HepG2 (cell line): ENCODE measurements at regions not wholly inside any gene's neighbourhood (a gene's known extent, or its start where the extent isn't known, plus 50 kb on each side); places are given as distances from the start of the nearest gene placed in this dataset.
A peak's percentile ranks its signal among the peaks of the same experiment; 100 is the strongest.

Source experiments
- ARID3A ChIP-seq: IDR thresholded peaks from 2 replicates; pipeline ENCODE4 v1.6.1; 2012; ENCODE audit warnings: low read depth, low read length, improper control_type of control experiment
- ASH2L ChIP-seq: fragments of 300-600, 200-600 bp; sonication (generic); IDR thresholded peaks from 2 replicates; pipeline ENCODE4 v1.7.0; 2017; ENCODE audit warnings: low read depth, mild to moderate bottlenecking, moderate library complexity, mixed read lengths, low read length; ENCODE audit not compliant: insufficient read length
- CBX1 ChIP-seq: IDR thresholded peaks from one replicate; pipeline ENCODE4 v1.6.1; 2016; ENCODE audit warnings: antibody characterized with exemption, low read depth
- DMAP1 ChIP-seq: IDR thresholded peaks from 2 replicates; pipeline ENCODE4 v1.6.1; 2016
- FOSL2 ChIP-seq: sonication (generic); formaldehyde crosslinking; IDR thresholded peaks from 2 replicates; pipeline ENCODE4 v1.4.0; 2020; ENCODE audit warnings: missing genetic modification reagents
- HHEX ChIP-seq: IDR thresholded peaks from 2 replicates; pipeline ENCODE4 v1.6.1; 2016; ENCODE audit warnings: control low read depth
- HOXA7 ChIP-seq: sonication (generic); formaldehyde crosslinking; IDR thresholded peaks from 2 replicates; pipeline ENCODE4 v1.8.1; 2022; ENCODE audit warnings: mild to moderate bottlenecking, missing genetic modification reagents, moderate library complexity
- MBNL3 ChIP-seq: fragments of 250-450 bp; sonication (Bioruptor Pico); conservative IDR thresholded peaks from 2 replicates; pipeline ENCODE4 v1.8.0; 2022; ENCODE audit warnings: mild to moderate bottlenecking, inconsistent platforms
- PREB ChIP-seq: sonication (generic); formaldehyde crosslinking; IDR thresholded peaks from 2 replicates; pipeline ENCODE4 v1.4.0; 2020; ENCODE audit warnings: missing genetic modification reagents
- PRMT3 ChIP-seq: sonication (generic); formaldehyde crosslinking; IDR thresholded peaks from 2 replicates; pipeline ENCODE4 v1.8.1; 2022; ENCODE audit warnings: low read depth, mild to moderate bottlenecking, moderate library complexity, missing genetic modification reagents, borderline replicate concordance
- RFX1 ChIP-seq: fragments of 450-650 bp; IDR thresholded peaks from 2 replicates; pipeline ENCODE4 v1.6.1; 2017
- SMAD3 ChIP-seq: sonication (generic); formaldehyde crosslinking; IDR thresholded peaks from 2 replicates; pipeline ENCODE4 v1.4.0; 2020; ENCODE audit warnings: missing genetic modification reagents
- ZBTB14 ChIP-seq: sonication (generic); formaldehyde crosslinking; IDR thresholded peaks from 2 replicates; pipeline ENCODE4 v1.4.0; 2020; ENCODE audit warnings: missing genetic modification reagents
- ZNF224 ChIP-seq: sonication (generic); formaldehyde crosslinking; IDR thresholded peaks from 2 replicates; pipeline ENCODE4 v1.5.0; 2020; ENCODE audit warnings: mild to moderate bottlenecking, missing genetic modification reagents
- ZNF292 ChIP-seq: sonication (generic); formaldehyde crosslinking; IDR thresholded peaks from 2 replicates; pipeline ENCODE4 v1.8.1; 2022; ENCODE audit warnings: mild to moderate bottlenecking, low read depth, missing genetic modification reagents, borderline replicate concordance
- ZNF556 ChIP-seq: sonication (generic); formaldehyde crosslinking; IDR thresholded peaks from 2 replicates; pipeline ENCODE4 v1.4.0; 2020; ENCODE audit warnings: mild to moderate bottlenecking, missing genetic modification reagents, borderline replicate concordance
- ZNF570 ChIP-seq: sonication (generic); formaldehyde crosslinking; IDR thresholded peaks from 2 replicates; pipeline ENCODE4 v1.4.0; 2020; ENCODE audit warnings: mild to moderate bottlenecking, missing genetic modification reagents, borderline replicate concordance
- ZNF609 ChIP-seq: sonication (generic); formaldehyde crosslinking; IDR thresholded peaks from 2 replicates; pipeline ENCODE4 v1.4.0; 2020; ENCODE audit warnings: mild to moderate bottlenecking, missing genetic modification reagents, borderline replicate concordance
- ZNF614 ChIP-seq: IDR thresholded peaks from 2 replicates; pipeline ENCODE4 v1.6.1; 2018; ENCODE audit warnings: missing biosample characterization, missing genetic modification reagents, inconsistent platforms, borderline replicate concordance
- ZNF768 ChIP-seq: sonication (generic); formaldehyde crosslinking; IDR thresholded peaks from 2 replicates; pipeline ENCODE4 v1.4.0; 2020; ENCODE audit warnings: missing genetic modification reagents
- ZSCAN29 ChIP-seq: sonication (generic); formaldehyde crosslinking; conservative IDR thresholded peaks from 2 replicates; pipeline ENCODE4 v1.4.0; 2020; ENCODE audit warnings: mild to moderate bottlenecking, missing genetic modification reagents

- TF ChIP-seq PREB (CRISPR knock-in tag): peak; percentile 78; the same call in 1 of the 2 replicates
- TF ChIP-seq ZNF292 (CRISPR knock-in tag): peak; percentile 88
- peak; percentile 57; the same call in 1 of the 2 replicates for TF ChIP-seq ZSCAN29 (CRISPR knock-in tag)
- peak; percentile 18 for TF ChIP-seq CBX1
- peak; percentile 82 for TF ChIP-seq SMAD3 (CRISPR knock-in tag)
- TF ChIP-seq HOXA7 (CRISPR knock-in tag): no peak
- TF ChIP-seq ZNF609 (CRISPR knock-in tag): peak; percentile 63
- no peak for TF ChIP-seq ZBTB14 (CRISPR knock-in tag)
- TF ChIP-seq RFX1: no peak
- no peak; the same call in 1 of the 2 replicates for TF ChIP-seq ZNF224 (CRISPR knock-in tag)
- no peak; the same call in none of the 2 replicates for TF ChIP-seq ZNF768 (CRISPR knock-in tag)
- peak; percentile 31; the same call in 1 of the 2 replicates for TF ChIP-seq ZNF614 (CRISPR knock-in tag)
- no peak for TF ChIP-seq MBNL3 (CRISPR knock-in tag)
- peak; percentile 69 for TF ChIP-seq ZNF556 (CRISPR knock-in tag)
- peak; percentile 65 for TF ChIP-seq DMAP1 (CRISPR knock-in tag)
- TF ChIP-seq FOSL2 (CRISPR knock-in tag): peak; percentile 45
- no peak for TF ChIP-seq ZNF570 (CRISPR knock-in tag)
- TF ChIP-seq ASH2L: peak; percentile 85
- no peak for TF ChIP-seq HHEX (CRISPR knock-in tag)
- no peak for TF ChIP-seq PRMT3 (CRISPR knock-in tag)
- no peak for TF ChIP-seq ARID3A
Observed at GRCh38 chr17:72501404-72502370, 380.9 kb downstream of the SOX9 start (continued).
